B cell (primary cell): ENCODE measurements at regions not wholly inside any gene's neighbourhood (a gene's known extent, or its start where the extent isn't known, plus 50 kb on each side); places are given as distances from the start of the nearest gene placed in this dataset.

Experiments used
- ATAC-seq: fragments of 200-7000 bp; cut with Tn5 transposase; one replicate; pipeline ENCODE4 v1.10.0; 2021; ENCODE audit warnings: low read depth, mild to moderate bottlenecking, moderate number of reproducible peaks, moderate library complexity
- CTCF ChIA-PET: fragments of 350-600 bp; sonication (Branson Sonifier 250); formaldehyde crosslinking; loops from one replicate; lab custom pipeline; 2021; ENCODE audit warnings: antibody characterized with exemption, inconsistent platforms; lab: Charles Lee
- POLR2A ChIA-PET: fragments of 350-600 bp; sonication (Branson Sonifier 250); formaldehyde crosslinking; loops from one replicate; lab custom pipeline; 2021; ENCODE audit warnings: antibody characterized with exemption; lab: Charles Lee
- DNase-seq: peaks from one replicate; pipeline ENCODE4 v3.0.0; 2013
- H2AFZ ChIP-seq: 2 replicates; pipeline ENCODE4 v1.6.1; 2012; ENCODE audit warnings: mild to moderate bottlenecking, low read depth, low read length; ENCODE audit not compliant: insufficient read depth, poor library complexity, severe bottlenecking
- H3K27ac ChIP-seq, 2 donors: 1 replicate in 1 of 2; 2 replicates in 1 of 2; pipeline ENCODE4 v1.5.1; 2012 to 2013; ENCODE audit warnings: low read length in 2 of 2, mild to moderate bottlenecking in 2 of 2, moderate library complexity in 1 of 2
- H3K27me3 ChIP-seq, 4 experiments: fragments of 200-600 bp in 1 of 4; sonication (generic) in 1 of 4; replicated peaks in 1 of 4; 1 replicate in 2 of 4; 2 replicates in 2 of 4; pipeline versions ENCODE4 v1.6.1 to v1.7.0; 2013 to 2016; ENCODE audit warnings: low read length in 3 of 4, mild to moderate bottlenecking in 2 of 4, mixed read lengths in 1 of 4, moderate library complexity in 1 of 4; ENCODE audit not compliant: insufficient read depth in 4 of 4, control insufficient read depth in 3 of 4; ENCODE audit errors: control extremely low read depth in 1 of 4
- H3K36me3 ChIP-seq, 2 experiments: replicated peaks in 1 of 2; 1 replicate in 1 of 2; 2 replicates in 1 of 2; pipeline versions ENCODE4 v1.6.1 to v1.7.1; 2013; ENCODE audit warnings: low read length in 1 of 2; ENCODE audit not compliant: insufficient read depth in 2 of 2, control insufficient read depth in 1 of 2; ENCODE audit errors: control extremely low read depth in 1 of 2, extremely low read depth in 1 of 2
- H3K4me1 ChIP-seq, 2 donors: fragments of 200-600 bp in 1 of 2; sonication (generic) in 1 of 2; 1 replicate in 1 of 2; 2 replicates in 1 of 2; pipeline versions ENCODE4 v1.5.1 to v1.6.1; 2013 to 2017; ENCODE audit warnings: low read length in 2 of 2; ENCODE audit not compliant: control insufficient read depth in 2 of 2, insufficient read depth in 2 of 2
- H3K4me2 ChIP-seq: replicated peaks from 2 replicates; pipeline ENCODE3; 2012; ENCODE audit warnings: mild to moderate bottlenecking, low read depth, low read length; ENCODE audit not compliant: poor library complexity, severe bottlenecking
- H3K4me3 ChIP-seq, 5 experiments: fragments of 200-600 bp in 1 of 5; sonication (generic) in 1 of 5; 1 replicate in 3 of 5; 2 replicates in 2 of 5; pipeline versions ENCODE4 v1.5.1 to v1.7.0; 2011 to 2016; ENCODE audit warnings: low read length in 4 of 5, mild to moderate bottlenecking in 4 of 5, low read depth in 2 of 5, control low read depth in 1 of 5, moderate library complexity in 1 of 5; ENCODE audit not compliant: insufficient read depth in 1 of 5; ENCODE audit errors: control extremely low read depth in 1 of 5, extremely low read depth in 1 of 5
- H3K79me2 ChIP-seq: fragments of 200-600 bp; sonication (generic); one replicate; pipeline ENCODE4 v1.6.0; 2016; ENCODE audit warnings: low read length; ENCODE audit not compliant: control insufficient read depth, insufficient read depth
- H3K9ac ChIP-seq: fragments of 200-600 bp; sonication (generic); 2 replicates; pipeline ENCODE4 v1.6.1; 2017; ENCODE audit warnings: mild to moderate bottlenecking, low read length, moderate library complexity
- H3K9me3 ChIP-seq, 3 donors: one replicate each; pipeline versions ENCODE4 v1.6.1 to v1.7.1; 2013; ENCODE audit warnings: low read length in 2 of 3; ENCODE audit not compliant: control insufficient read depth in 2 of 3, insufficient read depth in 1 of 3; ENCODE audit errors: control extremely low read depth in 1 of 3
- H4K20me1 ChIP-seq: 2 replicates; pipeline ENCODE4 v1.6.0; 2012; ENCODE audit warnings: mild to moderate bottlenecking, low read length; ENCODE audit not compliant: insufficient read depth, control insufficient read depth, poor library complexity, severe bottlenecking
- H3K27ac Mint-ChIP-seq: one replicate; pipeline ENCODE4 v1.8.0; 2021; ENCODE audit warnings: mixed read lengths
- H3K27me3 Mint-ChIP-seq: one replicate; pipeline ENCODE4 v1.8.0; 2021; ENCODE audit warnings: mixed read lengths
- H3K4me1 Mint-ChIP-seq: one replicate; pipeline ENCODE4 v1.8.0; 2021; ENCODE audit warnings: mixed read lengths
- H3K4me3 Mint-ChIP-seq: one replicate; pipeline ENCODE4 v1.8.0; 2021; ENCODE audit warnings: mixed read lengths
- H3K9me3 Mint-ChIP-seq: one replicate; pipeline ENCODE4 v1.8.0; 2022; ENCODE audit warnings: mixed read lengths; ENCODE audit not compliant: insufficient read depth
- CTCF ChIP-seq: fragments of 200-600 bp; IDR thresholded peaks from one replicate; pipeline ENCODE4 v1.8.0; 2022; ENCODE audit warnings: antibody characterized with exemption, mild to moderate bottlenecking
- EZH2 ChIP-seq: IDR thresholded peaks from 2 replicates; pipeline ENCODE4 v1.6.1; 2012; ENCODE audit warnings: borderline replicate concordance, low read depth, mild to moderate bottlenecking, moderate library complexity, low read length; ENCODE audit not compliant: insufficient read depth, poor library complexity, severe bottlenecking
- WGBS: methylation state at CpG from one replicate; pipeline ENCODE4 v1.1.5; 2013; ENCODE audit warnings: missing lambda C conversion rate; ENCODE audit not compliant: insufficient coverage; 5-methylcytosine and 5-hydroxymethylcytosine counted together
- intact Hi-C: fragments of 100-400 bp; cut with micrococcal nuclease; formaldehyde crosslinking; loops from one replicate; pipeline ENCODE4 v1.10.0; 2022

GRCh38 chr2:33836628-33837027 lies 237.5 kb upstream of the FAM98A start:
- POLR2A ChIA-PET = no interaction called here
- WGBS = 90% methylated on average over 2 of the region's 5 CpGs
- CTCF ChIA-PET = no interaction called here
- TF ChIP-seq EZH2 = no peak
- no peak for TF ChIP-seq CTCF
- intact Hi-C loops = no loop called here
- ATAC-seq (no peak), DNase-seq (no peak)
- H2AFZ ChIP-seq = no peak overlapping the region
- no peaks in the 10 kb centered on the region for H4K20me1 ChIP-seq
- Mint-ChIP-seq H3K4me3 (no peak overlapping the region), H3K4me1 (no peaks in the 10 kb centered on the region), H3K27ac (no peak overlapping the region), H3K27me3 (no peaks in the 10 kb centered on the region), H3K9me3 (peaks cover 3% of the 10 kb centered on the region)
- no peak overlapping the region for H3K4me3 ChIP-seq
- H3K4me2 ChIP-seq = no peak overlapping the region
- H3K27me3 ChIP-seq = no peaks in the 10 kb centered on the region
- H3K9me3 ChIP-seq = no peaks in the 10 kb centered on the region
- H3K36me3 ChIP-seq = no peaks in the 10 kb centered on the region
- no peaks in the 10 kb centered on the region for H3K4me1 ChIP-seq
- no peak overlapping the region for H3K9ac ChIP-seq
- H3K79me2 ChIP-seq = no peaks in the 10 kb centered on the region
- no peak overlapping the region for H3K27ac ChIP-seq

GRCh38 chr2:33835911-33836310 lies 236.8 kb upstream of the FAM98A start:
- no peak overlapping the region for H3K9ac ChIP-seq
- intact Hi-C loops = no loop called here
- no peak overlapping the region for H3K27ac ChIP-seq
- no peak overlapping the region for H2AFZ ChIP-seq
- H3K4me3 ChIP-seq = no peak overlapping the region
- H3K9me3 ChIP-seq = no peaks in the 10 kb centered on the region
- no peaks in the 10 kb centered on the region for H3K27me3 Mint-ChIP-seq
- no peaks in the 10 kb centered on the region for H3K4me1 ChIP-seq
- no peak for DNase-seq
- H4K20me1 ChIP-seq = no peaks in the 10 kb centered on the region
- no peaks in the 10 kb centered on the region for H3K27me3 ChIP-seq
- no peak overlapping the region for H3K27ac Mint-ChIP-seq
- POLR2A ChIA-PET = no interaction called here
- TF ChIP-seq CTCF (no peak), EZH2 (no peak)
- H3K79me2 ChIP-seq = no peaks in the 10 kb centered on the region
- no peak for ATAC-seq
- no peak overlapping the region for H3K4me2 ChIP-seq
- H3K4me1 Mint-ChIP-seq = no peaks in the 10 kb centered on the region
- no peaks in the 10 kb centered on the region for H3K36me3 ChIP-seq
- no peak overlapping the region for H3K4me3 Mint-ChIP-seq
- H3K9me3 Mint-ChIP-seq = peaks cover 3% of the 10 kb centered on the region
- 100% methylated on average over 1 of the region's 1 CpG for WGBS
- CTCF ChIA-PET = no interaction called here
